Activated naive CD8-positive, alpha-beta T cell treated with anti-CD3 and anti-CD28 coated beads for 36 hours (primary cell): ENCODE measurements at regions not wholly inside any gene's neighbourhood (a gene's known extent, or its start where the extent isn't known, plus 50 kb on each side); places are given as distances from the start of the nearest gene placed in this dataset.

Experiments
- DNase-seq: peaks from one replicate; pipeline ENCODE4 v3.0.0; 2021
- H3K27ac Mint-ChIP-seq: one replicate; pipeline ENCODE4 v1.8.0; 2022; ENCODE audit warnings: mild to moderate bottlenecking, moderate library complexity, mixed read lengths
- H3K27me3 Mint-ChIP-seq: one replicate; pipeline ENCODE4 v1.8.0; 2022; ENCODE audit warnings: mild to moderate bottlenecking, mixed read lengths
- H3K36me3 Mint-ChIP-seq: one replicate; pipeline ENCODE4 v1.8.0; 2021; ENCODE audit warnings: mild to moderate bottlenecking, mixed read lengths
- H3K4me1 Mint-ChIP-seq: one replicate; pipeline ENCODE4 v1.8.0; 2021; ENCODE audit warnings: mixed read lengths
- H3K4me3 Mint-ChIP-seq: one replicate; pipeline ENCODE4 v1.8.0; 2022; ENCODE audit warnings: mild to moderate bottlenecking, moderate library complexity, mixed read lengths
- H3K9me3 Mint-ChIP-seq: one replicate; pipeline ENCODE4 v1.8.0; 2022; ENCODE audit warnings: mixed read lengths

GRCh38 chr18:24548583-24548982 is 88.1 kb downstream of the HRH4 start:
- no peaks in the 10 kb centered on the region for H3K27me3 Mint-ChIP-seq
- H3K4me3 Mint-ChIP-seq, result no peak overlapping the region
- H3K27ac Mint-ChIP-seq, result no peak overlapping the region
- H3K9me3 Mint-ChIP-seq, result no peaks in the 10 kb centered on the region
- no peaks in the 10 kb centered on the region for H3K4me1 Mint-ChIP-seq
- no peak for DNase-seq
- no peaks in the 10 kb centered on the region for H3K36me3 Mint-ChIP-seq

- no peak for DNase-seq
- no peak overlapping the region for H3K27ac Mint-ChIP-seq
- no peaks in the 10 kb centered on the region for H3K27me3 Mint-ChIP-seq
- H3K4me3 Mint-ChIP-seq, result no peak overlapping the region
- no peaks in the 10 kb centered on the region for H3K36me3 Mint-ChIP-seq
- no peaks in the 10 kb centered on the region for H3K4me1 Mint-ChIP-seq
- H3K9me3 Mint-ChIP-seq, result no peaks in the 10 kb centered on the region
Observed at GRCh38 chr18:24552218-24552617, 91.8 kb downstream of the HRH4 start.

DNA sequence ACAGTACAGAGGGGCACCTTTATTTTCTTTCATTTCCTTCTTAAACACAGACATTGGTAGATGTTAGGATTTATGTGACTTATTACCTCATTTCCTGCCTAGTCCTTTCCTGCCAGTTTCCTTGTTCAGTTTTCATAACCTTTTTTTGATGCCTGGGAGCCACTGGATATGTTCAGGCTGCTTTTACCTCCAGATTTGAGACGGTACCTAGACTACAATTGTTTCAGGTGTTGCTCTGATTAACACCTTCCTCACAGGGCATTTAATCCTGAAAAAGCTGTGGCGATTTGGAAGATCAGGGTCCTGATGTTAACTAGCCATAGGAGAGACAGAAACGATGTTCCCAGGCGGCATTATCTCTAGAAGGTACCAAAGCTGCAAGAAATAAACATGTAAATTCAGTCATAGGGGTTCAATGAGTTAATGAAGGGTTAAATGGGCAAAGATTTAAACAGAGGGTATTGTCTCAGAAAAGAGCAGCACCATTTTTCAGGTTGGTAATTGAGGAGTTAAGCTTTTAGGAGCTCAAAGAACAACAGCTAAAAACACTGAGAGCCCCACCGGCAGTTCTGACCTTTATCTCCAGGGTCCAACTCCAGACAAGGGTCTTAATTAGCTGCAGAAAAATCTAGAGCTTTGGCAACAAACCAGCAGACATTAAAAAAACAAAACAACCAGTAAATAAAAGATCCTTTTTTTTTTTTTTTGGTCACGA is 93.3 kb downstream of the HRH4 start:
- no peaks in the 10 kb centered on the region for H3K36me3 Mint-ChIP-seq
- peaks cover 4% of the 10 kb centered on the region for H3K27me3 Mint-ChIP-seq
- H3K4me3 Mint-ChIP-seq, result no peak overlapping the region
- no peak overlapping the region for H3K27ac Mint-ChIP-seq
- no peaks in the 10 kb centered on the region for H3K9me3 Mint-ChIP-seq
- no peak for DNase-seq
- H3K4me1 Mint-ChIP-seq, result no peaks in the 10 kb centered on the region

DNA sequence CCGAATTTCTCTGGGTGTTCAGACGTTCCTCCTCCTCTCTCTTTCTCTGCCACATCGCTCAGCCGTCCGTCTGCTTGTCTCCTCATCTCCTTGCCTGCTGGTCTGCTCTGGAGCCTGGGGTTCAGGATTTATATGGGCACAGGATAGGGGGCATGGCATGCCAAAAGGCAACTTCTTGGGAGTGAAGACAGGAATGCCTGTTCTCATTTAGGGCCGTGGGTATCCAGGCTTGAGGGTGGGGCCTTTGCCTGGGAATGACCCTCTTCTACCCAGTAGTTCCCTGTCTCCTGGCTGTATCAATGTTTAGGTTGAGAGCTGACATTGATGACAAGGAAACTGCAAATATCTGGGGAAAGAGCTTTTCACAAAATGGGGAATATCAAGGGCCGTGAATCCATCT is 98.0 kb downstream of the HRH4 start:
- Mint-ChIP-seq H3K36me3 (no peaks in the 10 kb centered on the region), H3K9me3 (no peaks in the 10 kb centered on the region), H3K4me1 (no peaks in the 10 kb centered on the region), H3K4me3 (no peak overlapping the region), H3K27me3 (peaks cover 4% of the 10 kb centered on the region), H3K27ac (no peak overlapping the region)
- DNase-seq, result no peak

DNA sequence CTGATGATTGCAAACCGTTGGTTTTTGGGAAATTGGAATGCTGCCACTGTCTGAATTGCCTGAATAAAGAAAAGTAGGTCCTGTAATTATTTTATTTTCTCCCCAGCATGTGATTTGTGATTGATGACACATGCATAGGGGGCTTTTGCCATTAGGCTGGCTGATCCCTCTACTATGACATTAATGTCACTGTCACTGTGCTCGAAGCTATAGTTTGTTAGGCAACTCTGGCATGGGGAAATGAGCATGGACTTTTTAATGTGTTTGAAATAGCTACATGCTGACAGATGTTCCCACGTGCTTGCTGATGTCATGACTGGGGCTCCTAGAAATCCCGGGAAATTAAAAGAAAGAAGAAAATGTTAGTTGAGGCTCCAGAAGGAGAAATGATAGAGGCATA is 99.1 kb downstream of the HRH4 start:
- Mint-ChIP-seq H3K9me3 (no peaks in the 10 kb centered on the region), H3K4me1 (no peaks in the 10 kb centered on the region), H3K36me3 (no peaks in the 10 kb centered on the region), H3K27me3 (peaks cover 4% of the 10 kb centered on the region), H3K4me3 (no peak overlapping the region), H3K27ac (no peak overlapping the region)
- no peak for DNase-seq

- no peak overlapping the region for H3K4me3 Mint-ChIP-seq
- H3K27me3 Mint-ChIP-seq, result peaks cover 4% of the 10 kb centered on the region
- no peaks in the 10 kb centered on the region for H3K36me3 Mint-ChIP-seq
- H3K27ac Mint-ChIP-seq, result no peak overlapping the region
- H3K4me1 Mint-ChIP-seq, result no peaks in the 10 kb centered on the region
- no peaks in the 10 kb centered on the region for H3K9me3 Mint-ChIP-seq
- no peak for DNase-seq
Observed at GRCh38 chr18:24560511-24560981, 100.1 kb downstream of the HRH4 start.

GRCh38 chr18:24561369-24561965 is 101.0 kb downstream of the HRH4 start:
- DNase-seq, result no peak
- H3K9me3 Mint-ChIP-seq, result no peaks in the 10 kb centered on the region
- no peaks in the 10 kb centered on the region for H3K4me1 Mint-ChIP-seq
- peaks cover 4% of the 10 kb centered on the region for H3K27me3 Mint-ChIP-seq
- no peak overlapping the region for H3K27ac Mint-ChIP-seq
- H3K4me3 Mint-ChIP-seq, result no peak overlapping the region
- H3K36me3 Mint-ChIP-seq, result no peaks in the 10 kb centered on the region

- no peak overlapping the region for H3K27ac Mint-ChIP-seq
- DNase-seq, result no peak
- H3K4me3 Mint-ChIP-seq, result no peak overlapping the region
- no peaks in the 10 kb centered on the region for H3K27me3 Mint-ChIP-seq
- H3K9me3 Mint-ChIP-seq, result no peaks in the 10 kb centered on the region
- no peaks in the 10 kb centered on the region for H3K4me1 Mint-ChIP-seq
- H3K36me3 Mint-ChIP-seq, result no peaks in the 10 kb centered on the region
Observed at GRCh38 chr18:24567199-24567598, 106.8 kb downstream of the HRH4 start.

- Mint-ChIP-seq H3K36me3 (no peaks in the 10 kb centered on the region), H3K27ac (no peak overlapping the region), H3K4me3 (no peak overlapping the region), H3K4me1 (no peaks in the 10 kb centered on the region), H3K27me3 (no peaks in the 10 kb centered on the region), H3K9me3 (peaks cover 5% of the 10 kb centered on the region)
- DNase-seq, result no peak
Observed at GRCh38 chr18:24570716-24571115, 110.3 kb downstream of the HRH4 start.

DNA sequence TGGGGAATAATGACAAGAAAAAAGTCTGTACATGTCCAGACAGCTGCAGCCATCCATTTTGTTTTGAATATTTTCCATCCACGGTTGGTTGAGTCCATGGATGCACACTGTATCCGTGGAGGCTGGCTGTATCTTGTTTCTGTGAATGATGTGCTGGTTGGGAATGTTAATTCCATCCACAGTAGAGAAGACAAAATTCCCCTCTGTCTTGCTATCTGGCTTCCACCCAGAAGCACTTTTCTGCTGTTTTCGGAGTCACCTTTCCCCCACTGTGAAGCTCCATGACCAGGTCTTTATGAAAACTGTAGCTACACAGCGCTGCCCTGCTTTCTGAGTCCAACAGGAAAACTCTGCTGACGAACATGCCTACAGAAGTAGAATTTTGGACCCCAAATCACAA is 122.3 kb downstream of the HRH4 start:
- no peaks in the 10 kb centered on the region for H3K4me1 Mint-ChIP-seq
- no peaks in the 10 kb centered on the region for H3K9me3 Mint-ChIP-seq
- no peak overlapping the region for H3K27ac Mint-ChIP-seq
- no peaks in the 10 kb centered on the region for H3K36me3 Mint-ChIP-seq
- DNase-seq, result no peak
- peaks cover 28% of the 10 kb centered on the region for H3K27me3 Mint-ChIP-seq
- no peak overlapping the region for H3K4me3 Mint-ChIP-seq

DNA sequence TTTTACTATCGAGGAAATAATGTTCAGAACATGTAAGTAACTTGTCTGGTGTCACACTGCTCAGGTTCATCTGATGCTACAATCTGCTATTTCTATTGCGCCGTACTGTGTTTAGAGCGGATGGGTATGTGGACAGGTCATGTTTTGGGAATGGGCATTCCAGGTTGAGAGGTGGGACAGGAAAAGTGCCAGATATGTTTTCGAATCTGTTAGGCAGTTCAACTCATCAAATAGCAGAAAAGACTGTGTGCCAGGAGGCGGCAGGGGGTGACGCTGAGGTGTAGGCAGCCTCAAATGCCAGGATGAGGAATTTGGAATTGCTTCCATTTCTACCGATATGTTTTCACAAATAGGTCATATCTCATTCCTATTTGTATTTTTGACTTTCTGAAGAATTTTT is 123.8 kb downstream of the HRH4 start:
- Mint-ChIP-seq H3K27me3 (peaks cover 28% of the 10 kb centered on the region), H3K4me1 (no peaks in the 10 kb centered on the region)

GRCh38 chr18:24584813-24585212 is 124.4 kb downstream of the HRH4 start:
- Mint-ChIP-seq H3K4me1 (no peaks in the 10 kb centered on the region), H3K36me3 (no peaks in the 10 kb centered on the region), H3K27ac (no peak overlapping the region), H3K4me3 (no peak overlapping the region), H3K9me3 (no peaks in the 10 kb centered on the region), H3K27me3 (peaks cover 24% of the 10 kb centered on the region)
- no peak for DNase-seq

More for the DNA sequence above, 123.8 kb downstream of the HRH4 start:
- DNase-seq, result no peak
- no peaks in the 10 kb centered on the region for H3K9me3 Mint-ChIP-seq
- no peaks in the 10 kb centered on the region for H3K36me3 Mint-ChIP-seq
- H3K4me3 Mint-ChIP-seq, result no peak overlapping the region
- no peak overlapping the region for H3K27ac Mint-ChIP-seq

GRCh38 chr18:24585996-24586566 is 125.6 kb downstream of the HRH4 start:
- DNase-seq, result no peak
- no peaks in the 10 kb centered on the region for H3K9me3 Mint-ChIP-seq
- no peaks in the 10 kb centered on the region for H3K4me1 Mint-ChIP-seq
- H3K27me3 Mint-ChIP-seq, result peaks cover 21% of the 10 kb centered on the region
- H3K4me3 Mint-ChIP-seq, result no peak overlapping the region
- H3K27ac Mint-ChIP-seq, result no peak overlapping the region
- H3K36me3 Mint-ChIP-seq, result no peaks in the 10 kb centered on the region

DNA sequence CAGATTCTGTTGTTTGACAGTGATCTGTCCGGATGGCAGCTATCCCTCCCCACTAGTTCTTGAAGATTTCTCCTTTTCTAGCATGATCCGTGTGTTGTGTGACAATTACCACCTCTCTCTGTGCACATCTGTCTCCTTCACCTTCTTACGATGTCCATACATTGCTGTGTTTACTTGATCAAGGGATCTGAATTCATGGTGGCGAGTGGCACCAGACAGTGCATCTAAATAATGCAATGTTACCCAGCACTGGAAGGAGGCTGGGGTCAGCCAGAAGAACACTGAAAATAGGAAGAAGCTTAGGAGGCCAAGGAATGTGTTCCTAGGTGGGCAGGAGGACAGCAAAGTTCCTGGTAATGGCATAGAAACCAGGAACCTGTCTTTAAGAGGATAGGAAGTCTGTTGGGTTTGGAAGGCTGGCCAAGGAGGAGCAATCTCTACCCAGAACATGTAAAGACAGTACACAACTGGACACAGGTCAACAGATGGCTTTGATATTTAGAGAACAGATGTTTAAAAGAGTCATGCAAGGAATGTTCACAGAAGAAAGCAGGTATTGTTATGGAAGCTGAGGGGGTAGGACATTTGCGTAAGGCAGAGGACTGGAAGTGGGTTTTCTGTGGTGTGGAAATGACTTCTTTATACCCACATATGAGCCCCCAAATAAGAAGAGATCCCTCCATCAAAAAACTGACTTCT is 126.4 kb downstream of the HRH4 start:
- Mint-ChIP-seq H3K27me3 (peaks cover 19% of the 10 kb centered on the region), H3K36me3 (no peaks in the 10 kb centered on the region), H3K4me1 (no peaks in the 10 kb centered on the region), H3K4me3 (no peak overlapping the region), H3K27ac (no peak overlapping the region), H3K9me3 (no peaks in the 10 kb centered on the region)
- no peak for DNase-seq

DNA sequence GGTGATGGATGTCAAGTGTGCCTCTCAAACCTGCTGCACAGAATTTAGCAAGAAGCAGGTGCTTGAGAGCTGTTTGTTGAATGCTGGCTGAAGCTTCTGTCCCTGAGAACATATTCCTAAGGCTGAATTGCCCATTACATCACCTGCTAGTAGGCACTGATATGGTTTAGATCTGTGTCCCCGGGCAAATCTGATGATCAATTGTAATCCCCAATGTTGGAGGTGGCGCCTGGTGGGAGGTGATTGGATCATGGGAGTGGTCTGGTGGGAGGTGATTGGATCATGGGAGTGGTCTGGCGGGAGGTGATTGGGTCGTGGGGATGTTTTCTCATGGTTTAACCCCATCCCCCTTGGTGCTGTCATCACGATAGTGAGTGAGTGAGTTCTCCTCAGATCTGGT is 128.0 kb downstream of the HRH4 start:
- H3K27ac Mint-ChIP-seq, result no peak overlapping the region
- H3K4me1 Mint-ChIP-seq, result no peaks in the 10 kb centered on the region
- no peak for DNase-seq
- no peaks in the 10 kb centered on the region for H3K36me3 Mint-ChIP-seq
- peaks cover 14% of the 10 kb centered on the region for H3K27me3 Mint-ChIP-seq
- H3K4me3 Mint-ChIP-seq, result no peak overlapping the region
- no peaks in the 10 kb centered on the region for H3K9me3 Mint-ChIP-seq
